ENCODE measurements at regions not wholly inside any gene's neighbourhood (a gene's known extent, or its start where the extent isn't known, plus 50 kb on each side); places are given as distances from the start of the nearest gene placed in this dataset.
"Not testable (repeated sequence)": the region's sequence is repeated elsewhere in the genome, so short reads cannot be mapped to it uniquely, and the experiment has no call there.

DNA sequence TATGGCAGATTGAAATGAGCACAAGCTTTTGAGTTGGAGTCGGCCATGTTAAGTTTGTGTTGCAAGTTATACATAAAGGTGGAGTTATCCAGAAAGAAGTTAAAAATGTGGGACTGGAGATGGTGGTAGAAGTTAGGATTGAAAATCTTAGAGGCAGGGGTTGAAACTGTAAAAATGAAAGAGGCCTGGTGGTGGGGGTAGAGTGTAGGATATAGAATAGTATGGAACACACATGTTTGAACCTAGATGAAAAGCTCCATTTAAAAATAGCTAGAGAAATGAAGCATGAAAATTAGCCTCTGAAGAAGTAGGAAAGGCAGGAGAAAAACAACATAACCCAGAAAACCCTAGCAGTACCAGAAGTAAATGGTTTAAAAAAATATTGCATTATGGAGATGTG, 131.8 kb upstream of the ENPEP start:
- no peak for DNase-seq (ENCODE audit: low read depth)

DNA sequence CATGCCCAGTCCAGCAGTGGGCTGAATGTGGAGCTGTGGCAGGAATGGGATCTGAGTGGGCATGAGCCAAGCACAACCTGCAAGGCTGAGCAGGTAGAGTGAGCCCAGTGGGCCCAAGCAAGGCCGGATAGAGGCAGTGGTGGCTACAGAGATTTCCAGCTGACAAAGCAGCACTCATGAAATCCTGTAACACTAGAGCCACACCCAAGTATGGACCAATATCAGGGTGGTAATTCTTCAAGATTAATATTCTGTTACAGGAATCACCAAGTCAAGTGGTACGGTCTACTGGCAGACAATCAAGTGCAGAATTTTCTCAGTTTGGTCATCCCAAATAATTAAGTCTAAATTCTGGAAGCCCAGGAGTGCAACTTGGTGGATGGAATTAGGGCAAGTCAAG, 132.4 kb upstream of the ENPEP start:
- TF ChIP-seq, protein P1, sequence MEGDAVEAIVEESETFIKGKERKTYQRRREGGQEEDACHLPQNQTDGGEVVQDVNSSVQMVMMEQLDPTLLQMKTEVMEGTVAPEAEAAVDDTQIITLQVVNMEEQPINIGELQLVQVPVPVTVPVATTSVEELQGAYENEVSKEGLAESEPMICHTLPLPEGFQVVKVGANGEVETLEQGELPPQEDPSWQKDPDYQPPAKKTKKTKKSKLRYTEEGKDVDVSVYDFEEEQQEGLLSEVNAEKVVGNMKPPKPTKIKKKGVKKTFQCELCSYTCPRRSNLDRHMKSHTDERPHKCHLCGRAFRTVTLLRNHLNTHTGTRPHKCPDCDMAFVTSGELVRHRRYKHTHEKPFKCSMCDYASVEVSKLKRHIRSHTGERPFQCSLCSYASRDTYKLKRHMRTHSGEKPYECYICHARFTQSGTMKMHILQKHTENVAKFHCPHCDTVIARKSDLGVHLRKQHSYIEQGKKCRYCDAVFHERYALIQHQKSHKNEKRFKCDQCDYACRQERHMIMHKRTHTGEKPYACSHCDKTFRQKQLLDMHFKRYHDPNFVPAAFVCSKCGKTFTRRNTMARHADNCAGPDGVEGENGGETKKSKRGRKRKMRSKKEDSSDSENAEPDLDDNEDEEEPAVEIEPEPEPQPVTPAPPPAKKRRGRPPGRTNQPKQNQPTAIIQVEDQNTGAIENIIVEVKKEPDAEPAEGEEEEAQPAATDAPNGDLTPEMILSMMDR (conservative IDR thresholded peaks at IDR 0.05; ENCODE audit: low read length) = no peak
- H3K4me3 ChIP-seq (ENCODE audit: low read length) = no peak overlapping the region
- no peak for DNase-seq (ENCODE audit: low read depth)

More for the DNA sequence above, 131.8 kb upstream of the ENPEP start:
- TF ChIP-seq, protein P1 (conservative IDR thresholded peaks at IDR 0.05; ENCODE audit: low read length) = peak; percentile 42
- no peak overlapping the region for H3K4me3 ChIP-seq (ENCODE audit: low read length)

DNA sequence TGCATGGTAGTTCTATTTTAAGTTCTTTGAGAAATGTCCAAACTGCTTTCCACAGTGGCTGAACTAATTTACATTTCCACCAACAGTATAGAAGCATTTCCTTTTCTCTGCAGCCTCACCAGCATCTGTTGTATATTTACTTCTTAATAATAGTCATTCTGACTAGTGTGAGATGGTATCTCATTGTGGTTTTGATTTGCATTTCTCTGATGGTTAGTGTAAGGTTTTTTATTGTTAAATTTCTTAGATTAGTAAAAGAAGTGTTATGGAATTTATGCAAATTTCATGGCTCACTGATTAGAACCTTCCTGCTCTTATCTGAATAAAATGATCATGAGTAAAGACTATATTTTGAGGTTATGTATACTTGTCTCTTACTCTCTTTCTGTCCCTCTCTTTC, 134.8 kb upstream of the ENPEP start:
- not testable (repeated sequence) for DNase-seq (ENCODE audit: low read depth); H3K4me3 ChIP-seq (ENCODE audit: low read length)

DNA sequence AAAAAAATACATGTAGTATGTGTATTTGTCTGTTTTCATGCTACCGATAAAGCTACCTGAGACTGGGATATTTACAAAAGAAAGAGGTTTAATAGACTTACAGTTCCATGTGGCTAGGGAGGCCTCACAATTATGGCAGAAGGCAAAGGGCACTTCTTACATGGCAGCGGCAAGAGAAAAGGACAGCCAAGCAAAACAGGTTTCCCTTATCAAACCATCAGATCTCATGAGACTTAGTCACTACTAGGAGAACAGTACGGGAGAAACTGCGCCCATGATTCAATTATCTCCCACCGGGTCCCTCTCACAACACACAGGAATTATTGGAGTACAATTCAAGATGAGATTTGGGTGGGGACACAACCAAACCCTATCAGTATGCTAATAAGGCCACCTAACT, 137.0 kb upstream of the ELOVL6 start:
- DNase-seq (ENCODE audit: low read depth) = no peak
- TF ChIP-seq, protein P1 (conservative IDR thresholded peaks at IDR 0.05; ENCODE audit: low read length) = no peak

DNA sequence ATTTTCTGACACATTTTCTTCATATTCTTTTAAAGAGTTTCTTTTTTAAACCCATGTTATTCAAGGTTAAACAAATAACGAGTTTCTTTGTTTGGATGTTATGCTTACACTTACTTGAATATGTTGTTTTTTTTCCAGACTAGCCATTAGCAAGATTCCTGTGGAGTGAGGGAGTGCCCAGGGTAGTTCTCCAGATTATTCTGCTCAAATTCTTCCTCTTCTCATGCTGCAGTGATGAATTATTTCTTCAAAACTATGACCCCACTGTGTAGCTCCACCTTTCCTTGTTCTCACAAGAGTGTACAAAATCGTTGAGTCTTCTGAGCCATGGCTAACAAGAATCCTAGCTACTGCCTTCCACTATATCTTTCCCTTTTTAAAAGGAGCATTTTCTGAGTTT, 134.1 kb upstream of the ELOVL6 start:
- no peak overlapping the region for H3K4me3 ChIP-seq (ENCODE audit: low read length)
- DNase-seq (ENCODE audit: low read depth) = no peak
- TF ChIP-seq, protein P1 (conservative IDR thresholded peaks at IDR 0.05; ENCODE audit: low read length) = no peak

More for the DNA sequence above, 137.0 kb upstream of the ELOVL6 start:
- H3K4me3 ChIP-seq (ENCODE audit: low read length) = no peak overlapping the region

DNA sequence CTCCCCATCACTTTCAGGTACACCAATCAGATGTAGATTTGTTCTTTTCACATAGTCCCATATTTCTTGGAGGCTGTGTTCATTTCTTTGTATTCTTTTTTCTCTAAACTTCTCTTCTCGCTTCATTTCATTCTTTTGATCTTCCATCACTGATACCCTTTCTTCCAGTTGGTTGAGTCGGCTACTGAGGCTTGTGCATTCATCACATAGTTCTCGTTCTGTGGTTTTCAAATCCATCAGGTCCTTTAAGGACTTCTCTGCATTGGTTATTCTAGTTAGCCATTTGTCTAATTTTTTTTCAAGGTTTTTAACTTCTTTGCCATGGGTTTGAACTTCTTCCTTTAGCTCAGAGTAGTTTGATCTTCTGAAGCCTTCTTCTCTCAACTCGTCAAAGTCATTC, 128.0 kb upstream of the ELOVL6 start:
- not testable (repeated sequence) for H3K4me3 ChIP-seq (ENCODE audit: low read length); DNase-seq (ENCODE audit: low read depth)

DNA sequence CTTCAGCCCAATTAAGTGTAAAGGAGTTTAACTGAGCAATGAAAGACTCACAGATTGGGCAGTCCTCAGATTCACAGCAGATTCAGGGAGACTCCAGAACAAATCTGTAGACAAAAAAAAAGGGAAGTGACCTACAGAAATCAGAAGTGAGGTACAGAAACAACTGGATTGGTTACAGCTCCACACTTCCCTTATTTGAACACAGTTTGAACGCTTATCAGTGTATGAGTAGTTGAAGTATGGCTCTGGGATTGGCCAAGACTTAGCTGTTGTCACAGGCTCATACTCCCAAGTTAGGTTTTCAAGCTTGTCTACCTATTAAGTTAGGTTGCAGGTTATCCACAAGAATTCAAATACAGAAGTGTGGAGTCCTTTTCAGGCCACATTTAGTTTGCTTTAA, 112.4 kb upstream of the ELOVL6 start:
- no peak for DNase-seq (ENCODE audit: low read depth)
- H3K4me3 ChIP-seq (ENCODE audit: low read length) = no peak overlapping the region
- TF ChIP-seq, protein P1 (conservative IDR thresholded peaks at IDR 0.05; ENCODE audit: low read length) = no peak

DNA sequence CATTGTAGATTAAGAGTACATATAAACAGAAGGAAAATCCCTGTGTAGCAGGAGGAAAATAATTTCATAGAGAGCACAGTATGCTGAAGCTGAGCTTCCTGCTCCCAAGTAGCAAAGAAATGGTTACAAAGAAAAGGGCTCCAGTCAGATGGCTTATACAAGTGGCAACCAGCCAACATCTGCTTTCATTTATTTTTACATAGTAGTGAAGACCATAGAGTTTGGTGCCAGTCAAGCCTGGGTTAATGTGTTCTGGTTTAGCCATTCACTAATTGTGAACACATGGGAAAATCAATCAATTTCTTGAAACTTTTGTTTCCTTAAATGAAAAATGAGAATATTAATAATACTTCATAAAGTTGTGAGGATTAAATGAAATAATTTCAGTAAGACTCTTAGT, 111.3 kb upstream of the ELOVL6 start:
- no peak overlapping the region for H3K4me3 ChIP-seq (ENCODE audit: low read length)
- DNase-seq (ENCODE audit: low read depth) = peak; percentile 65

More for the DNA sequence above, 111.3 kb upstream of the ELOVL6 start:
- TF ChIP-seq, protein P1 (conservative IDR thresholded peaks at IDR 0.05; ENCODE audit: low read length) = no peak
